AG10803 (cell line): ENCODE measurements at regions not wholly inside any gene's neighbourhood (a gene's known extent, or its start where the extent isn't known, plus 50 kb on each side); places are given as distances from the start of the nearest gene placed in this dataset.

Experiments used
- DNase-seq: peaks from one replicate; pipeline ENCODE4 v3.0.0; 2010; ENCODE audit warnings: low read depth
- H3K4me3 ChIP-seq: 2 replicates; pipeline ENCODE4 v1.5.1; 2011; ENCODE audit warnings: mild to moderate bottlenecking, low read length, control low read depth
- CTCF ChIP-seq: conservative IDR thresholded peaks from 2 replicates; pipeline ENCODE4 v1.5.1; 2011; ENCODE audit warnings: mild to moderate bottlenecking, low read length, control low read depth, inconsistent platforms

GRCh38 chr10:25875556-25876165, 58.4 kb upstream of the MYO3A start:
- peak; percentile 64 for DNase-seq
- peak; percentile 95 for TF ChIP-seq CTCF
- no peak overlapping the region for H3K4me3 ChIP-seq

GRCh38 chr10:25877296-25877695, 56.7 kb upstream of the MYO3A start:
- no peak for DNase-seq
- no peak for TF ChIP-seq CTCF

More at GRCh38 chr10:25877296-25877695, 56.7 kb upstream of the MYO3A start:
- no peak overlapping the region for H3K4me3 ChIP-seq
